Stimulated activated CD8-positive, alpha-beta memory T cell treated with anti-CD3 and anti-CD28 coated beads, Interleukin-4, amount 100 ng/mL, for 48 hours (primary cell): ENCODE measurements at regions not wholly inside any gene's neighbourhood (a gene's known extent, or its start where the extent isn't known, plus 50 kb on each side); places are given as distances from the start of the nearest gene placed in this dataset.
"Not testable (repeated sequence)": the region's sequence is repeated elsewhere in the genome, so short reads cannot be mapped to it uniquely, and the experiment has no call there.

Experiments
- DNase-seq: peaks from one replicate; pipeline ENCODE4 v3.0.0-alpha.2; 2020

- DNase-seq = no peak
These were observed 201.0 kb downstream of the OSTF1 start for GRCh38 chr9:75289332-75289731.

- DNase-seq = no peak
These were observed 211.0 kb downstream of the OSTF1 start for GRCh38 chr9:75299324-75299723.

GRCh38 chr9:75333624-75334023, 245.3 kb downstream of the OSTF1 start:
- no peak for DNase-seq

- no peak for DNase-seq
These were observed 270.5 kb downstream of the OSTF1 start for GRCh38 chr9:75358846-75359245.

- no peak for DNase-seq
These were observed 271.3 kb downstream of the OSTF1 start for GRCh38 chr9:75359638-75360037.

- no peak for DNase-seq
These were observed 271.9 kb downstream of the OSTF1 start for GRCh38 chr9:75360252-75360651.

- DNase-seq = not testable (repeated sequence)
These were observed 274.1 kb downstream of the OSTF1 start for GRCh38 chr9:75362446-75362845.

- DNase-seq = no peak
These were observed 276.9 kb downstream of the OSTF1 start for GRCh38 chr9:75365196-75365595.

- no peak for DNase-seq
These were observed 281.7 kb downstream of the OSTF1 start for GRCh38 chr9:75369989-75370388.

- no peak for DNase-seq
These were observed 284.4 kb downstream of the OSTF1 start for GRCh38 chr9:75372499-75373268.

GRCh38 chr9:75376680-75377254, 288.5 kb downstream of the OSTF1 start:
- DNase-seq = no peak

- no peak for DNase-seq
These were observed 289.7 kb downstream of the OSTF1 start for GRCh38 chr9:75378036-75378435.

- no peak for DNase-seq
These were observed 290.6 kb downstream of the OSTF1 start for GRCh38 chr9:75378926-75379325.

GRCh38 chr9:75382126-75382525, 293.8 kb downstream of the OSTF1 start:
- DNase-seq = no peak

- not testable (repeated sequence) for DNase-seq
These were observed 295.2 kb downstream of the OSTF1 start for GRCh38 chr9:75383420-75384034.

- no peak for DNase-seq
These were observed 296.9 kb downstream of the OSTF1 start for GRCh38 chr9:75385236-75385635.

- no peak for DNase-seq
These were observed 300.8 kb downstream of the OSTF1 start for GRCh38 chr9:75389101-75389500.

GRCh38 chr9:75390951-75391350, 302.6 kb downstream of the OSTF1 start:
- no peak for DNase-seq

- DNase-seq = no peak
These were observed 303.2 kb downstream of the OSTF1 start for GRCh38 chr9:75391497-75391896.

- DNase-seq = no peak
These were observed 307.0 kb downstream of the OSTF1 start for GRCh38 chr9:75395336-75395735.

GRCh38 chr9:75397836-75398235, 309.5 kb downstream of the OSTF1 start:
- no peak for DNase-seq

GRCh38 chr9:75408391-75408790, 320.1 kb downstream of the OSTF1 start:
- no peak for DNase-seq

- no peak for DNase-seq
These were observed 322.1 kb downstream of the OSTF1 start for GRCh38 chr9:75410405-75410804.
